Suppressor macrophage treated with lipopolysaccharide for 1 hour (primary cell): ENCODE measurements at regions not wholly inside any gene's neighbourhood (a gene's known extent, or its start where the extent isn't known, plus 50 kb on each side); places are given as distances from the start of the nearest gene placed in this dataset.

Experiments used
- DNase-seq, 3 donors: peaks; one replicate each; pipeline ENCODE4 v3.0.0-alpha.2; 2020 to 2022

DNA sequence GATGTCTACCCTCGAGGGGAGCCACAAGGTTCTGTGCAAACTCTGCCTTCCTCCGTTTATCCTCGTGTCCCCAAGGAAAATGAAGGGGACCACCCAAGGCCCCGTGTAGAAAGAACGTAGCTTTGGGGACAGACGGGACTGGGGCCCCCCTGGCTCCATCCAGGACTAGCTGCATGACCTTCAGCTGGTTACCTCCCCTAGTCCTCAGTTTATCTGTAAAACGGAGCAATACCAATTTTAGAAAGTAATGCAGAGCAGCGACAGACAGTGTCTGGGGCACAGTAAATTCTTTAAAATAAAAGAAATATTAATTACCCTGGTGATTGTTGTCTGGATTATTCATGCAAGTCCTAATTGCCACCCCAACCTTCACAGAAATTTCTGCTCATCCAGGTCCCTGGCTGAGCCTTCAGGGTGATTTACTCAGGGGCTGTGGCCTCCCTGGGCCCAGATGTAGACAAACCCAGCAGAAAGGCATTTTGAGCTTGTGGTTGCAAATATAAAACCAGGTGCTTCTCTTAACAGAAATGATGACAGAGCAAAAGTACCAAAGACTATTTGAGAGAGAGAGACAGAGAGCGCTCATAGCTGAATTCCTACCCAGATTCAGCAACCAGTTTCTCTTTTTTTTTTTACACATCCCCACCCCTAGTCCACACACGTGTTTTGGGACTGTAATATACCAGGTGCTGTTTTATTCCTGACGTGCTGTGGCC lies 155.1 kb upstream of the SMIM23 start:
- DNase-seq = no peak

DNA sequence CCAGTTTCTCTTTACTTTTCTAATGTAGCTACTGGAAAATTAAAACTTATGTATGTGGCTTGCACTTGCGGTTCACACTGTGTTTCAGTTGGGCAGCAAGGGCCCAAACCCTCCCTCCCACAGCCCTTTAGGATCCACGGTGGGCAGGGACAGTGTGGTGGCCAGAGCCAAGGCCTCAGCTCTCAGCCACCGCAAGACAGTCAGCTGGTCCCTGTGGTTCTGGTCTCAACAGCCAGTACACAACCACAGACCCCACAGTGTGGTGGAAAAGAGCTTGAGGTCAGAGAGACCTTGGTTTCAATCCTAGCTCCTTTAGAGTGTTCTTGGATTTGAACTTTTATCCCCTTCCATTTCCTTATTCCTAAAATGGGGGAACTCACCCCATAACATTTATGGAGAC lies 153.0 kb upstream of the SMIM23 start:
- DNase-seq = no peak

GRCh38 chr5:171633776-171634470 lies 151.7 kb upstream of the SMIM23 start:
- DNase-seq = peak; percentile 73 to 84 (median 80)

GRCh38 chr5:171634511-171634910 lies 151.1 kb upstream of the SMIM23 start:
- peak in 2 of 3 donors; percentile 40 to 58 for DNase-seq

GRCh38 chr5:171635028-171635427 lies 150.6 kb upstream of the SMIM23 start:
- no peak for DNase-seq

- DNase-seq = no peak
Observed at GRCh38 chr5:171635561-171636245, 149.9 kb upstream of the SMIM23 start.

GRCh38 chr5:171637811-171638210 lies 147.8 kb upstream of the SMIM23 start:
- DNase-seq = no peak

GRCh38 chr5:171639205-171639621 lies 146.4 kb upstream of the SMIM23 start:
- no peak for DNase-seq

- DNase-seq = no peak
Observed at GRCh38 chr5:171639966-171640365, 145.7 kb upstream of the SMIM23 start.

DNA sequence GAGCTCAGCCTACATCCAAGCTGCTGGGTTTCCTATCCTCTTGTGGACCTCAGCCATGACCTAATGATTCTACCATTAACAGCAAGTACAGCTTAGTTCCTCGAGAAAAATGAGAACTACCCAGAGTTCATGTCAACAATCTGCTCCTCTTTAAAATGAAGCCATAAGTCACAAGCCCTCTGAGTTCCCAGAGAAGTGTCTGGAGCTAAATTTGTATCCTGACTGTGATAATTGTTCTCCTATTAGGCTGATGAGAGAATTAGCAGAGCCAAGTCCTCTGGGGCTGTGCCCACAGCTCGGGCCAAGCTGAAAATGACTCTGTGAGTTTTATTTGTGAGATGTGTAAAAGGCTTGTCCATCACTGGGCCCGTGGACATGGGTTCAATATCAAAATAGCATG lies 145.1 kb upstream of the SMIM23 start:
- peak in 2 of 3 donors; percentile 19 to 20 for DNase-seq

DNA sequence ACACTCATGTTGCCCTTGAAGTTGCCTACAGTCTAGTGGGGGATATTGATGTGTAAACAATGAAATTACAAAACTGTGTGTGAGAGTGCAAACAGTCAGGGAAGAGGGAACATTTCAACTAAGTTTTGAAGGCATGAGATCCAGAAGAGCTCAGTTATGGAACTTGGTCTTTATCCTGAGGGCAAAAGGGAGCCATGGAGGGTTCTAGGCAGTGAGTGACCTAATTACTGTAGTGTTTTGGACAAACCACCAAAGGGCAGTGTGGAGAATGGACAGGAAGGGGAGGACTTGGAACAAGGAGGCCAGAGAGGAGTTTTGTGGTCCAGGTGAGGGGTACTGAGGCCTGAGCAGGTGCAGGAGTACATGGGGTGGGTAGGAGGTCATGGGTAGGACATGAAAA lies 143.7 kb upstream of the SMIM23 start:
- DNase-seq = no peak

DNA sequence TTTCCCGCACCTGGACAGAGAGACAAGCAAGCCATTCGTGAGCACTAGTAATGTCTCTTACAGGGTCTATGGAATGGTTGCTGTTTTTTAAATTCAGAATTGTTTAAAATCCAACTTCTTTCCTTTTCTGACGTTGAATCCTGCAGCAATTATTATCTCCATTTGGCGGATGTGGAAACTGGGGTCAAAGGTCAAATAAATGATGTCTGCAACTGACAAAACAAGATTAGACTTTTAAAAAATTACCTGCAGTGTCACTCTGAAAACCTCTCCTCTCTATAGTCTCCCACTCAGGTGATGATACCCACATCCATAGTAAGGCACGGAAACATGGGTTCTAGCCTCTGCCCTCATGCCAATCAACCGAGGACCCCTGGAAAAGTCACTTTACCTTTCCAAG lies 142.7 kb upstream of the SMIM23 start:
- no peak for DNase-seq

GRCh38 chr5:171644536-171644935 lies 141.1 kb upstream of the SMIM23 start:
- DNase-seq = no peak

- no peak for DNase-seq
Observed at GRCh38 chr5:171646102-171647042, 139.2 kb upstream of the SMIM23 start.

DNA sequence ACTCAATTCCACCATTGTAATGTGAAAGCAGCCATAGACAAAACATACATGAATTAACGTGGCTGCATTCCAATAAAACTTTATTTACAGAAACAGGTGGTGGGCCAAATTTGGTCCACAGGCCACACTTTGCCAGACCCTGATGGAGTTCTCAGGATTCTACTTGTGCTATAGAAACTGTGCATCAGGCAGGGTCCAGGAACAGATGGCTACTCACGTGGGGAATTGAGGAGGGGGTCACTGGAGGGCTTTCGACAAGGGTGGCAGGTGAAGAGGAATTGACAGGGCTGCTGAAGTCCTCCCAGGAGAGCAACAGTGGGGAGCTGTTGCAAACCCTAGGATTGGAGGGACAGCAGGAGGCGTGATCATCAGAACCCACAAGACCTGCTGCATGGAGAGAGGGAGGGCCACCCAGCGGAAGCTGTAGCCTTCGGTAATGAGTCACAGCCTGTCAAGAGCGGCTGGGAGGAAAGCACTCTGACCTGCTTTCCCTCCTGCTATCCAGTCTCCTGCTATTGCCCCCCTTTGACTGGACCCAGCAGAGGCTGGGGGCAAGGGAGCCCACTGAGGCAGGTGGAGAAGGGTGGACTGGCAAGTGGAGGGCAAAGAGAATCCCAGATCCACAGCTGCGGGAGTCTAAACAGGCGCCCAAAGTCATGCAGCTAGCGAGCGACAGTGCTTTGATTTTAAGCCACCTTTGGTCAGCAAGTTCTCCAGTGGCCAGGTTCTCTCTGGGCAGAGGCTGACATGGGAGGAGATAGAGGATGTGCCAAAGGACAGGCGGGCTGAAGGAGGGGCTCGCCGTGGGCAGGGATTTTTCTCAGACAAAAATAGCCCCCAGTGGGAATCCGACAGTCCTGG lies 138.3 kb upstream of the SMIM23 start:
- peak; percentile 65 to 71 (median 66) for DNase-seq

DNA sequence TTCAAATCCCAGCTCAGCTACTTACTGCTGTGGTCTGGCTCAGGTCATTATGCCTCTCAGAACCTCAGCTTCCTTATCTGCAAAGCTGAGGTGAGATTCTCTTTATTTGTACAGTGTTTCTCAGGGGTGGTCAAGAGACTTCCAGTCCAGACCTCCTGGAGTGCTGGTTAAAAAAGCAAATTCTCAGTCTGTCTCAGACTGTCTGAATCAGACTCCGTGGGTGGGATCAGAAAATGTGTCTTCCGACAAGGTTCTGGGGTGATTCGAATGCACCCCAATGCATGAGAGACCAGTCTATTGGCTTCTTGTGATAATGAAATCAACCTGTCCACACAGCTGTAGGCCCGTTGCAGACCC lies 137.7 kb upstream of the SMIM23 start:
- DNase-seq = no peak

DNA sequence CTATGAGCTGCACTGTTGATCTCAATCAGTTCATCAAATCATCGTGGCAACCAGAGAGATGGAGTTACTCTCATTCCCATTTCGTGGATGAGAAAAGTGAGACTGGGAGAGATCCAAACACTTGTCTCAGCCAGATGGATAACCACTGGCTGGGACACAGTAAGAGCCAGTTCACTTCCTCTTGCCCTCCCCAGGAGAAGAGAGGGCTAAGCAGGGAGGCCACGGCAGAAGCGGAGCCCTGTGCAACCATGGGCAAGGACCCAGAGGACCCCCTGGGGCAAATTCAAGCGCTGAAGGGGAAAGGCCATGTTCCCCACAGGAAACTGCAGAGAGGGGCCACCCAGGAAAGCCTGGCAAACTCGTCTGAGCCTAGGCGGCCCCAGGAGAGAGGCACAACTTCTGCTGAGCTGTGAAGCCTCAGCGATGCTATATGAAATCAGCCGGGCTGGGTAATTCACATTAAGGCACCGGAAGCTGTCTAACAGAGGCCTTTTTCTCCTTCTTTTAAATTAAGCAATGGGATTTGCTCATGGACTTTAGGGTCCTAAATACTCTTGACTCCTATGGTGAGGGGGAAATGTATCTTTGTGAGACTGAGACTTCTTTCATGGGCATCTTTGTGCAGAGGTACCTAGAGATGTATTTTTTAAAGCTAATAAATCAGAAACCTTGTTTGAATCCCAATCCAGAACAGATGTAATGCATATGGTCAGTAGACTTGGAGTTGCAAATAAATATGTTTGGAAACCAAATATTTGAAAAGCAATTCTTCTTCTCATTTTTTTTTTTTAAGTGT lies 137.1 kb upstream of the SMIM23 start:
- no peak for DNase-seq

DNA sequence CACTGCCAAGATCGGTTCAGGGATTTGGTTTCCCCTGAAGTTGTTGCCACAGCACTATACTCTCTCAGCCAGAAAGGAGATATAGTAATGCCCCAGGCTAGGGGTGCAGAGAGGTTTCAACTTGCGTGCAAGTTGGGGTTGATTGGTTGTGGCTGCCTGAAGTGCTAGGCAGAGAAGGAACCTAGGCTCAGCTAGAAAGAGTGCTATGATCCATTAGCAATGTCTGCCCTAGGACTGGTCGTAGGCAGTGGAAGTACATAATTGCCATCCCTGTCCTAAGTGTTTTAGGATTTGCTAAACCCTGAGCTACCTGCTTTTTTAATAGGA lies 136.6 kb upstream of the SMIM23 start:
- DNase-seq = no peak

DNA sequence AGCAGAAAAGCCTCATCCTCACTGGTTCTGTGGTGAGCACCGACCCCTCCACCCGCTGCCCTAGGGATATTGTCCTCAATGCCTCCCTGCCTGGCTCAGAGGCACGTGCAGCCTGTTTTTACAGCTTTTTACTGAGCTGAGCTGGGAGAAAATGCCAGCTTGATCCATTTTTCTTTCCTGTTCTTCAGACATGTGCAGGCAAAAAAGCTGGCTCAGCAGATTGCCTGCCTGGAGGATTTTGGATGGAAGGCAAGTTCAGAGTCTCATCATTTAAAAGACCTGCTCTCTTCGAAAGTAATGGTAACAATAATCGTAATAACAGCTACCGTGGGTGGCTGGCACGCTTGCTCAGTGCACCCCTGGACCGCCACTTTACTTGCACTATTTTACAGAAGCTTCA lies 135.0 kb upstream of the SMIM23 start:
- no peak for DNase-seq

DNA sequence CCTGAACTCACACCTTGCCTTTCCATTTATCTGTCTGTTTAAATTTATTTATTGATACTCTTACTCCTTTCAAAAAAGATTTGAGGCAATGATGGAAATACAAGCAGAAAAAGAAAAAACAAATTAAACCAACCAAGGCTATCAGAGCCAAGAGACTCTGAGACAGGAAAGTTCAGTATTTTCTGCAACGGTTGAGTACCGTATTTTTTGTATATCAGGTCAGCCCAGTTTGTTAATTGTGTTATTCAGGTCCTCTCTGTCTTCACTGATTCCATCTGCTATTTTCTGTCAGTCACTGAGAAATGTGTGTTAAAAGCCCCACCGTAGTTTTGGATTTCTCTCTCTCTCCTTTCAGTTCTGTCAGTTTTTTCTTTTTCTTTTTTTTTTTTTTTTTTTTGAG lies 134.5 kb upstream of the SMIM23 start:
- no peak for DNase-seq

GRCh38 chr5:171654881-171655280 lies 130.7 kb upstream of the SMIM23 start:
- DNase-seq = peak; percentile 25 to 55 (median 42)
